ENCODE measurements at regions not wholly inside any gene's neighbourhood (a gene's known extent, or its start where the extent isn't known, plus 50 kb on each side); places are given as distances from the start of the nearest gene placed in this dataset.

- DNase-seq (ENCODE audit: low read depth), result no peak
These were observed 80.0 kb downstream of the S1PR1 start for GRCh38 chr1:101316799-101317198.

DNA sequence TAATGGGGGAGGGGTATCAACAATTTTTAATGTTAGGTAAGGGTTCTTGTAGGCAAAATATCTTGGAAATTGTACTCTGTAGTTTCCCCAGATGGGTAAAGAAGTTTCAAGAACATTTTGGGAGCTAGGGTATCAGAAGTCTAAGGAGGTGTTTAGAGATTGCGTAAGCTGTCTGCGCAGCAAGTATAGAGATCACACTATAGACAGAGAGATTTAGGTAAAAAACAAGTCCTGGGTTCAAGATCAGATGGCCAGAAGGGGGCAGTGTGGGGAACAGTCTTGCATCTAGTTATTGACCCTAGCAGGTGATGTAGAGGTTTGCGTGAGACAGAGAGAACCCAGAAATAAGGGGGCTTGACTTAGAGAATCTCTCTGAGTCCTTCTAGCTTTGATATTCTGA lies 80.8 kb downstream of the S1PR1 start:
- no peak for DNase-seq (ENCODE audit: low read depth)

GRCh38 chr1:101323535-101323934 lies 86.7 kb downstream of the S1PR1 start:
- no peak for DNase-seq (ENCODE audit: low read depth)

DNA sequence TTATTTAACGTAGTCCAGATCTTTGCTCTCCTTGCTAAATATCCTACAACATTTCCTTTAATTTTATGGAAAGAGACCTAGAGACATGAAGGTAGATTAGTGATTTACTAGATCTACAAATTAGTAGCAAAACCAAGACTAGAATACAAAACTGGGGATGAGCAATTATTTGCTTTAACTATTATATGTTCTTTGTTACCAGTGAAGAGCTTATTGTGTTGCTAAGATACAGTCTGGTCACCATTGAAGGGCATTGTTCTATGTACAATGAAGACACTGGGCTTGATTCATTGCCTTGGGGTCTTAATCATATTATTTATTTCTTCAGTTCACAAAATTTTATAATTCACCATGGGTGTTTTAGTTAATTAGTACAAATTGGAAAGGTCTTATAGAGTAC lies 88.3 kb downstream of the S1PR1 start:
- no peak for DNase-seq (ENCODE audit: low read depth)

- no peak for DNase-seq (ENCODE audit: low read depth)
These were observed 93.8 kb downstream of the S1PR1 start for GRCh38 chr1:101330427-101331130.

DNA sequence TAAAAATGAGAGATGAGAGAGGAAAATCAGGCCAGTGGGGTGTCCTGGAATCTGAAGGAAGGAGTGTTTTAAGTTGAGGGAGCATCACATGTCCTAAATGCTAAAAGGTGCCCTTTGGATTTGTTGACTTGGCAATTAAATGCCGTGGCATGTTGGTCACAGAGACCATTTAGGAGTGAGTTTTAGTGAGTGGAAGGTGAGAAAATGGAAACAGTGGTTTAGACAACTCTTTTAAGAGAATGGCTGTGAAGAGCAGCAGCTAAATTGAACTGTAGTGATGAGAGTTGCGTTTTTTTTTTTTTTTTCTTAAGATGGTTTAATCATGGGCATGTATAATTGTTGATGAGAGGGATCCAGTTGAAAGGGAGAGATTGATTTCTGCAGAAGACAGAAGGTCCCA lies 95.0 kb downstream of the S1PR1 start:
- DNase-seq (ENCODE audit: low read depth), result no peak

- DNase-seq (ENCODE audit: low read depth), result no peak
These were observed 95.8 kb downstream of the S1PR1 start for GRCh38 chr1:101332633-101333032.

GRCh38 chr1:101333186-101333585 lies 96.4 kb downstream of the S1PR1 start:
- no peak for DNase-seq (ENCODE audit: low read depth)

DNA sequence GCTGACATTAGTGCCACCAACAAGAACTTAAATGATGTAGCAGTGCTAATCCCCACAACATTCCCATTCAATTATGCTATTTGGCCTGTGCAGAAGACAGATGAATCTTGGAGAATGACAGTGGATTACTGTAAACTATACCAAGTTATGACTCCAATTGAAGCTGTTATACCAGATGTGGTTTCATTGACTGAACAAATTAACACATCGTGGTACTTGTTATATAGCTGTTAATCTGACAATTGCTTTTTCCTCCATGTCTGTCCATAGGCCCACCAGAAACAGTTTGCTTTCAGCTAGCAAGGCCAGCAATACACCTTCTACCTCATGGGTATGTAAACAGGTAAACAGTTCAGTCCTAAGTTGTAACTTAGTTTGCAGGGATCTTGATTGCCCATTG lies 101.1 kb downstream of the S1PR1 start:
- no peak for DNase-seq (ENCODE audit: low read depth)

- DNase-seq (ENCODE audit: low read depth), result no peak
These were observed 102.1 kb downstream of the S1PR1 start for GRCh38 chr1:101338714-101339430.

DNA sequence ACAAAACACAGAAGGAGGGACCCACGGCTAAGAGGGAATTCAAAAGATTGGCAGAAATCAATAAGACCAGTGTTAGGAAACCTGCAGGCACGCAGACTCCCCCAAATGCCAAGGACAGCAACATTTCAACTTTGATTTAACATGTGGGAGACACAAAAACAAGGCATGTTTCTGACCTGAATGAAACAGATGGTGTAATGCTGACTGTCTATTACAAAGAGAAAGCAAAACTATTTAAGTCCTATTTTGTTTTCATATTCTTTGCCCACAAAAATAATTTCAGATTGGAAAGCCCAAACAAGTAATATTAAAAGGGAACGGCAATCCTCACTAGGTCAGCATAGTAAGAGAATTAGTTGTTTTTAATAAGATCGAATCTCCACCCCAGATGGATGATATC lies 107.9 kb downstream of the S1PR1 start:
- no peak for DNase-seq (ENCODE audit: low read depth)

- no peak for DNase-seq (ENCODE audit: low read depth)
These were observed 109.6 kb downstream of the S1PR1 start for GRCh38 chr1:101346419-101346818.

GRCh38 chr1:101356013-101356412 lies 119.2 kb downstream of the S1PR1 start:
- DNase-seq (ENCODE audit: low read depth), result no peak

DNA sequence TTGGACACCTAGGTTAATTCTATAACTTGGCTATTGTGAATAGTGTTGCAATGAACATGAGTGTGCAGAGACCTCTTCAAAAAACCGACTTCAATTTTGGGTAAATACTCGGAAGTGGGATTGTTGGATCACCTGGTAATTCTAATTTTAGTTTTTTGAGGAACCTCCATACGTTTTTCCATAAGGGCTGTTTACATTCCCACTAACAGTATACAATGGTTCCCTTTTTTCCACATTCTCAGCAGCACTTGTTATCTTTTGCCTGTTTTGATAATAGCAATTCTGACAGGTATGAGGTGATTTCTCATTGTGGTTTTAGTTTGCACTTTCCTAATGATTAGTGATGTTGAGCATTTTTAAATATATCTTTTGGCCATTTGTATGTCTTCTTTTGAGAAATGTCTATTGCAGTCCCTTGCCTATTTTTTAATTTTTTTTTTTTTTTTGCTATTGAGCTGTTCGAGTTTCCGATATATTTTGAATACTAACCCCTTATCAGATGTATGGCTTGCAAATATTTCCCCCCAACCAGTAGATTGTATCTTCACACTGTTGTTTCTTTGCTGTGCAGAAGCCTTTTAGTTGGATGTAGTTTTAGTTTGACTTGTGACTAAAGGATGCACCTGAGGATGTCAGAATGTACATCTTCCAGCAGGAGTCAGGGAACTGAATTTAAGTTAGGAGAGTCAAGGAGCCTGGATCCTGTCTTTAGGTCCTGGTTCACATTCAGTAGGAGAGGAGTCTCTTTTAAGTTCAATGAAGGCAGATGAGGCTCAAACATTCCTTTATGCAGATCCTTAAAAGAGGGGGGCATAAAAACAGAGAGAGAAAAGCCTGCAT lies 120.0 kb downstream of the S1PR1 start:
- peak; percentile 5 for DNase-seq (ENCODE audit: low read depth)

GRCh38 chr1:101357444-101357986 lies 120.7 kb downstream of the S1PR1 start:
- peak; percentile 89 for DNase-seq (ENCODE audit: low read depth)

GRCh38 chr1:101360506-101360905 lies 123.7 kb downstream of the S1PR1 start:
- DNase-seq (ENCODE audit: low read depth), result peak; percentile 43

DNA sequence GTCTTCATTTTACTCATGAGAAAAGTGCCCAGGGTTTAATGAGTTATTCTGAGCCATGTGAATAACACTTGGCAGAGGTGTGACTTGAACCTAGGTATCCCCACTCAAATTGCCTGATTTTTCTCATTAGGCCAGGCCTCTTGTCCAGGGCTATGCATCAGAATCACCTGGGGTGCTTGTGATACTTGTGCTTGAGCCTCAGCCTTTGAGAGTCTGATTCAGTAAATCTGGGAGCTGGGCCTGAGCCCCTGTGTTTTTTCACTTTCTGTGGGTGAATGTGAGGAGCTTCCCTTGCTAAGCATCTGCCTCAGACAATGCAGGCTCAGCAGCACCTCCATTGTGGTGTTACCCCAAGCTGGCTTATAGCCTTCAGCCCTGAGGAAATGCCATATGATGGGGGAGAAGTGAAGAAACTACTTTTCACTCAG lies 127.1 kb downstream of the S1PR1 start:
- no peak for DNase-seq (ENCODE audit: low read depth)

- DNase-seq (ENCODE audit: low read depth), result no peak
These were observed 127.7 kb downstream of the S1PR1 start for GRCh38 chr1:101364370-101365120.

- DNase-seq (ENCODE audit: low read depth), result no peak
These were observed 128.4 kb downstream of the S1PR1 start for GRCh38 chr1:101365186-101365585.

DNA sequence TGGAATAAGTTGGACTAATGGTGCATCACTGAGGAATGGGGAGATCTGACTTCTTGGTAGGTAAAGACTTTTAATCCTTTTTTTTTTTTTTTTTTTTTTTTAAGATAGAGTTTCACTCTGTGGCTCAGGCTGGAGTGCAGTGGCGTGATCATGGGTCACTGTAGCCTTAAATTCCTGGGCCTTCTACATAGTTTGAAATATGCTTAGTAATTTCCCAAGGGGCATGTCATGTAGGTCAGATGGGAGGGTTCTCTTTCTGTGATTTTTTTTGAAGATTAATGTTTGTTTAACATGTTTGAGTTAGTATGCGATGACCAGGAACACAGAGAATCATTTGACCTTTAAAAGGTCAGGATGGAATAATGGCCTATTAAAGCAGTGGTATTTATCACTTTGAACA lies 129.1 kb downstream of the S1PR1 start:
- no peak for DNase-seq (ENCODE audit: low read depth)

Measured in myocyte (in vitro differentiated cells).